ENCODE measurements at regions not wholly inside any gene's neighbourhood (a gene's known extent, or its start where the extent isn't known, plus 50 kb on each side); places are given as distances from the start of the nearest gene placed in this dataset.

DNA sequence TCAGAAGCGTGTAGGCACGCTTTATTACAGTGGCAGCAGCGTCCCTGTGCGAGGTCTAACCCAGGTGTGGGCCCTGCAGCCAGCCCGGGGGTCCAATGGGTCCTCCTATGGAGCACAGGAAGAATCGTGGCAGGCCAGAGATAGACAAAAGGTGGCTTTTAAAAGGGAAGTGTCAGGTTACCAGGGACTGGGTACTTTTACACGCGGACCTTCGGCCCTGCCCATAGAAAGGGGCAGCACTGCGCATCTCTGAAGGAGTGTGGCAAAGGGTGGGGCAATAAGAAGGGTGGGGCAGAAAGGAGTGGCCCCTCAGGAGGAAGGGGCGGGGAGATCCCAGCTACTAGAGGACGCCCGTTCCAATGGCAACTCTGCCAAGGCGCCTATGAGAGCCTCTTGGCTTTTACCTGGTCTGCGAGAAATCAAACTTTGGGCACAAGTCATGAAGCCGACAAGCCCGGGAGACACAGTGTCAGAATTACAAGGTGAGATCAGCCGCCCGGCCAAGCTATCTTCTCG lies 1419.8 kb downstream of the UQCRFS1 start:
- TF ChIP-seq, protein P1, sequence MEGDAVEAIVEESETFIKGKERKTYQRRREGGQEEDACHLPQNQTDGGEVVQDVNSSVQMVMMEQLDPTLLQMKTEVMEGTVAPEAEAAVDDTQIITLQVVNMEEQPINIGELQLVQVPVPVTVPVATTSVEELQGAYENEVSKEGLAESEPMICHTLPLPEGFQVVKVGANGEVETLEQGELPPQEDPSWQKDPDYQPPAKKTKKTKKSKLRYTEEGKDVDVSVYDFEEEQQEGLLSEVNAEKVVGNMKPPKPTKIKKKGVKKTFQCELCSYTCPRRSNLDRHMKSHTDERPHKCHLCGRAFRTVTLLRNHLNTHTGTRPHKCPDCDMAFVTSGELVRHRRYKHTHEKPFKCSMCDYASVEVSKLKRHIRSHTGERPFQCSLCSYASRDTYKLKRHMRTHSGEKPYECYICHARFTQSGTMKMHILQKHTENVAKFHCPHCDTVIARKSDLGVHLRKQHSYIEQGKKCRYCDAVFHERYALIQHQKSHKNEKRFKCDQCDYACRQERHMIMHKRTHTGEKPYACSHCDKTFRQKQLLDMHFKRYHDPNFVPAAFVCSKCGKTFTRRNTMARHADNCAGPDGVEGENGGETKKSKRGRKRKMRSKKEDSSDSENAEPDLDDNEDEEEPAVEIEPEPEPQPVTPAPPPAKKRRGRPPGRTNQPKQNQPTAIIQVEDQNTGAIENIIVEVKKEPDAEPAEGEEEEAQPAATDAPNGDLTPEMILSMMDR (IDR thresholded peaks at IDR 0.05 in 4 of 5, conservative IDR thresholded peaks at IDR 0.05 in 1 of 5) = no peak
- TF ChIP-seq POLR2A (IDR thresholded peaks at IDR 0.05) = no peak

Data from gastrocnemius medialis (tissue), 4 donors.